Activated naive CD8-positive, alpha-beta T cell treated with anti-CD3 and anti-CD28 coated beads, Interleukin-2, amount 10 ng/mL, durations not matched to agents 7 days and 5 days (primary cell): ENCODE measurements at regions not wholly inside any gene's neighbourhood (a gene's known extent, or its start where the extent isn't known, plus 50 kb on each side); places are given as distances from the start of the nearest gene placed in this dataset.

ENCODE experiments used
- ATAC-seq: fragments of 150-1000 bp; cut with Tn5 transposase; one replicate; pipeline ENCODE4 v1.10.0; 2021; ENCODE audit warnings: low read depth, moderate library complexity
- POLR2A ChIA-PET: fragments of 350-600 bp; sonication (Branson Sonifier 250); formaldehyde crosslinking; loops from one replicate; lab custom pipeline; 2021; ENCODE audit warnings: antibody characterized with exemption; lab: Charles Lee
- DNase-seq: peaks from one replicate; pipeline ENCODE4 v3.0.0; 2021
- H3K27ac Mint-ChIP-seq: one replicate; pipeline ENCODE4 v1.8.0; 2022; ENCODE audit warnings: mild to moderate bottlenecking, mixed read lengths
- H3K27me3 Mint-ChIP-seq: one replicate; pipeline ENCODE4 v1.8.0; 2022; ENCODE audit warnings: mild to moderate bottlenecking, moderate library complexity, mixed read lengths
- H3K36me3 Mint-ChIP-seq: one replicate; pipeline ENCODE4 v1.8.0; 2021; ENCODE audit warnings: mild to moderate bottlenecking, mixed read lengths
- H3K4me1 Mint-ChIP-seq: one replicate; pipeline ENCODE4 v1.8.0; 2021; ENCODE audit warnings: mixed read lengths
- H3K4me3 Mint-ChIP-seq: one replicate; pipeline ENCODE4 v1.8.0; 2022; ENCODE audit warnings: mild to moderate bottlenecking, moderate library complexity, mixed read lengths
- H3K9me3 Mint-ChIP-seq: one replicate; pipeline ENCODE4 v1.8.0; 2021; ENCODE audit warnings: mixed read lengths

GRCh38 chr18:10068766-10069567, 155.2 kb downstream of the VAPA start:
- H3K36me3 Mint-ChIP-seq = no peaks in the 10 kb centered on the region
- H3K27me3 Mint-ChIP-seq = no peaks in the 10 kb centered on the region
- POLR2A ChIA-PET = no interaction called here
- H3K9me3 Mint-ChIP-seq = peaks cover 2% of the 10 kb centered on the region
- no peak overlapping the region for H3K4me3 Mint-ChIP-seq
- H3K4me1 Mint-ChIP-seq = peaks cover 5% of the 10 kb centered on the region
- H3K27ac Mint-ChIP-seq = no peak overlapping the region
- ATAC-seq (no peak), DNase-seq (no peak)

GRCh38 chr18:10070561-10071000, 156.8 kb downstream of the VAPA start:
- H3K9me3 Mint-ChIP-seq = no peaks in the 10 kb centered on the region
- no peaks in the 10 kb centered on the region for H3K36me3 Mint-ChIP-seq
- H3K27me3 Mint-ChIP-seq = peaks cover under 1% of the 10 kb centered on the region
- POLR2A ChIA-PET = no interaction called here
- DNase-seq = no peak
- no peak for ATAC-seq
- no peak overlapping the region for H3K27ac Mint-ChIP-seq
- H3K4me3 Mint-ChIP-seq = no peak overlapping the region
- peaks cover 7% of the 10 kb centered on the region for H3K4me1 Mint-ChIP-seq

- Mint-ChIP-seq H3K36me3 (no peaks in the 10 kb centered on the region), H3K4me3 (no peak overlapping the region), H3K9me3 (no peaks in the 10 kb centered on the region), H3K4me1 (peaks cover 7% of the 10 kb centered on the region), H3K27ac (no peak overlapping the region), H3K27me3 (peaks cover 7% of the 10 kb centered on the region)
- POLR2A ChIA-PET = no interaction called here
- DNase-seq (no peak), ATAC-seq (no peak)
Observed at GRCh38 chr18:10072671-10073175, 158.9 kb downstream of the VAPA start.

- Mint-ChIP-seq H3K27me3 (peaks cover 7% of the 10 kb centered on the region), H3K27ac (no peak overlapping the region), H3K4me1 (peaks cover 5% of the 10 kb centered on the region), H3K4me3 (no peak overlapping the region), H3K36me3 (no peaks in the 10 kb centered on the region), H3K9me3 (no peaks in the 10 kb centered on the region)
- DNase-seq (no peak), ATAC-seq (peak; percentile 22)
- POLR2A ChIA-PET = no interaction called here
Observed at GRCh38 chr18:10074110-10074509, 160.3 kb downstream of the VAPA start.

GRCh38 chr18:10074728-10075127, 160.9 kb downstream of the VAPA start:
- no peak for ATAC-seq
- DNase-seq = no peak
- Mint-ChIP-seq H3K27ac (no peak overlapping the region), H3K4me3 (no peak overlapping the region), H3K36me3 (no peaks in the 10 kb centered on the region), H3K9me3 (no peaks in the 10 kb centered on the region), H3K4me1 (peaks cover 5% of the 10 kb centered on the region), H3K27me3 (peaks cover 7% of the 10 kb centered on the region)
- POLR2A ChIA-PET = no interaction called here

GRCh38 chr18:10076502-10077030, 162.8 kb downstream of the VAPA start:
- peaks cover 3% of the 10 kb centered on the region for H3K9me3 Mint-ChIP-seq
- POLR2A ChIA-PET = no interaction called here
- DNase-seq (no peak), ATAC-seq (no peak)
- no peak overlapping the region for H3K27ac Mint-ChIP-seq
- no peak overlapping the region for H3K4me3 Mint-ChIP-seq
- no peaks in the 10 kb centered on the region for H3K36me3 Mint-ChIP-seq
- peaks cover 7% of the 10 kb centered on the region for H3K27me3 Mint-ChIP-seq
- peaks cover 5% of the 10 kb centered on the region for H3K4me1 Mint-ChIP-seq

- no peak overlapping the region for H3K4me3 Mint-ChIP-seq
- DNase-seq = no peak
- peaks cover 9% of the 10 kb centered on the region for H3K9me3 Mint-ChIP-seq
- H3K4me1 Mint-ChIP-seq = peaks cover 5% of the 10 kb centered on the region
- peaks cover 5% of the 10 kb centered on the region for H3K36me3 Mint-ChIP-seq
- POLR2A ChIA-PET = no interaction called here
- no peak for ATAC-seq
- H3K27ac Mint-ChIP-seq = no peak overlapping the region
- H3K27me3 Mint-ChIP-seq = peaks cover 12% of the 10 kb centered on the region
Observed at GRCh38 chr18:10077986-10078385, 164.2 kb downstream of the VAPA start.

- H3K27me3 Mint-ChIP-seq = peaks cover 14% of the 10 kb centered on the region
- POLR2A ChIA-PET = no interaction called here
- no peak for DNase-seq
- H3K36me3 Mint-ChIP-seq = peaks cover 6% of the 10 kb centered on the region
- no peaks in the 10 kb centered on the region for H3K4me1 Mint-ChIP-seq
- peaks cover 16% of the 10 kb centered on the region for H3K9me3 Mint-ChIP-seq
- no peak for ATAC-seq
- H3K27ac Mint-ChIP-seq = no peak overlapping the region
- H3K4me3 Mint-ChIP-seq = no peak overlapping the region
Observed at GRCh38 chr18:10080372-10080771, 166.6 kb downstream of the VAPA start.

GRCh38 chr18:10081492-10081891, 167.7 kb downstream of the VAPA start:
- POLR2A ChIA-PET = no interaction called here
- H3K4me3 Mint-ChIP-seq = no peak overlapping the region
- H3K9me3 Mint-ChIP-seq = peaks cover 16% of the 10 kb centered on the region
- H3K27me3 Mint-ChIP-seq = peaks cover 8% of the 10 kb centered on the region
- H3K36me3 Mint-ChIP-seq = peaks cover 6% of the 10 kb centered on the region
- H3K27ac Mint-ChIP-seq = no peak overlapping the region
- no peak for ATAC-seq
- H3K4me1 Mint-ChIP-seq = no peaks in the 10 kb centered on the region
- DNase-seq = no peak

GRCh38 chr18:10085416-10085815, 171.6 kb downstream of the VAPA start:
- Mint-ChIP-seq H3K9me3 (peaks cover 16% of the 10 kb centered on the region), H3K4me3 (no peak overlapping the region), H3K36me3 (peaks cover 6% of the 10 kb centered on the region), H3K4me1 (peaks cover 9% of the 10 kb centered on the region), H3K27ac (no peak overlapping the region), H3K27me3 (peaks cover 8% of the 10 kb centered on the region)
- DNase-seq (no peak), ATAC-seq (no peak)
- POLR2A ChIA-PET = no interaction called here

- peaks cover 6% of the 10 kb centered on the region for H3K36me3 Mint-ChIP-seq
- peaks cover 9% of the 10 kb centered on the region for H3K4me1 Mint-ChIP-seq
- peaks cover 16% of the 10 kb centered on the region for H3K9me3 Mint-ChIP-seq
- H3K27me3 Mint-ChIP-seq = peaks cover 8% of the 10 kb centered on the region
- ATAC-seq (no peak), DNase-seq (no peak)
- POLR2A ChIA-PET = no interaction called here
- H3K27ac Mint-ChIP-seq = no peak overlapping the region
- no peak overlapping the region for H3K4me3 Mint-ChIP-seq
Observed at GRCh38 chr18:10085876-10086275, 172.1 kb downstream of the VAPA start.

GRCh38 chr18:10086458-10087210, 172.8 kb downstream of the VAPA start:
- H3K9me3 Mint-ChIP-seq = peaks cover 13% of the 10 kb centered on the region
- no peak for ATAC-seq
- peaks cover 8% of the 10 kb centered on the region for H3K27me3 Mint-ChIP-seq
- H3K27ac Mint-ChIP-seq = no peak overlapping the region
- peaks cover 9% of the 10 kb centered on the region for H3K4me1 Mint-ChIP-seq
- POLR2A ChIA-PET = no interaction called here
- H3K36me3 Mint-ChIP-seq = peaks cover 6% of the 10 kb centered on the region
- H3K4me3 Mint-ChIP-seq = no peak overlapping the region
- DNase-seq = no peak

- ATAC-seq = no peak
- H3K27me3 Mint-ChIP-seq = no peaks in the 10 kb centered on the region
- H3K4me3 Mint-ChIP-seq = no peak overlapping the region
- DNase-seq = no peak
- no peak overlapping the region for H3K27ac Mint-ChIP-seq
- H3K4me1 Mint-ChIP-seq = peaks cover 9% of the 10 kb centered on the region
- peaks cover 5% of the 10 kb centered on the region for H3K9me3 Mint-ChIP-seq
- POLR2A ChIA-PET = no interaction called here
- no peaks in the 10 kb centered on the region for H3K36me3 Mint-ChIP-seq
Observed at GRCh38 chr18:10088734-10089133, 174.9 kb downstream of the VAPA start.
